Lower leg skin (tissue), 4 donors: ENCODE measurements at regions not wholly inside any gene's neighbourhood (a gene's known extent, or its start where the extent isn't known, plus 50 kb on each side); places are given as distances from the start of the nearest gene placed in this dataset.

Experiments
- DNase-seq, 2 donors: peaks; one replicate each; pipeline ENCODE4 v3.0.0-alpha.2; 2019; ENCODE audit warnings: low spot score in 2 of 2
- H3K4me3 ChIP-seq: fragments of 200-600 bp; sonication (generic); 2 replicates; pipeline ENCODE4 v1.5.1; 2017; ENCODE audit warnings: mild to moderate bottlenecking, low read depth; ENCODE audit not compliant: poor library complexity, severe bottlenecking
- CTCF ChIP-seq, 3 donors: fragments of 450-650 bp; IDR thresholded peaks; one replicate each; pipeline ENCODE4 v1.5.1; 2016; ENCODE audit warnings: antibody characterized with exemption in 3 of 3, mild to moderate bottlenecking in 3 of 3, moderate library complexity in 2 of 3
- POLR2A ChIP-seq, 2 donors: fragments of 450-650 bp; IDR thresholded peaks; one replicate each; pipeline ENCODE4 v1.6.1; 2016 to 2017; ENCODE audit warnings: antibody characterized with exemption in 2 of 2, mild to moderate bottlenecking in 1 of 2, moderate library complexity in 1 of 2
- WGBS, 2 donors: methylation state at CpG; one replicate each; pipeline ENCODE4 v1.1.5; 2018; 5-methylcytosine and 5-hydroxymethylcytosine counted together
- intact Hi-C: fragments of 100-400 bp; cut with DNase I; formaldehyde crosslinking; loops from one replicate; pipeline ENCODE4 v1.15.0; 2023; ENCODE audit warnings: low total_unique reads

GRCh38 chr16:35295856-35296255 is 1836.4 kb downstream of the TP53TG3F start:
- H3K4me3 ChIP-seq, result no peak overlapping the region
- intact Hi-C loops, result no loop called here
- TF ChIP-seq POLR2A (IDR thresholded peaks at IDR 0.05) (no peak), CTCF (IDR thresholded peaks at IDR 0.05) (no peak)
- 68 to 79% methylated on average over 3 of the region's 3 CpGs for WGBS, 2 donors
- DNase-seq, result peak in 1 of 2 donors; percentile 48

- intact Hi-C loops, result no loop called here
- 48 to 72% methylated on average over 2 of the region's 2 CpGs for WGBS, 2 donors
- TF ChIP-seq CTCF (IDR thresholded peaks at IDR 0.05) (no peak), POLR2A (IDR thresholded peaks at IDR 0.05) (no peak)
- peak in 1 of 2 donors; percentile 17 for DNase-seq
- no peak overlapping the region for H3K4me3 ChIP-seq
Observed at GRCh38 chr16:35296962-35297653, 1837.7 kb downstream of the TP53TG3F start.

GRCh38 chr16:35298460-35299243 is 1839.2 kb downstream of the TP53TG3F start:
- DNase-seq, result no peak

GRCh38 chr16:35302859-35303258 is 1843.4 kb downstream of the TP53TG3F start:
- no peak for TF ChIP-seq POLR2A (IDR thresholded peaks at IDR 0.05)
- TF ChIP-seq CTCF (IDR thresholded peaks at IDR 0.05), result no peak
- intact Hi-C loops, result no loop called here
- H3K4me3 ChIP-seq, result no peak overlapping the region
- DNase-seq, result no peak
- WGBS, 2 donors, result 40 to 53% methylated on average over 1 of the region's 1 CpG

More at GRCh38 chr16:35298460-35299243, 1839.2 kb downstream of the TP53TG3F start:
- no peak overlapping the region for H3K4me3 ChIP-seq
- no peak for TF ChIP-seq CTCF (IDR thresholded peaks at IDR 0.05)
- TF ChIP-seq POLR2A (IDR thresholded peaks at IDR 0.05), result no peak
- 44 to 47% methylated on average over 2 of the region's 2 CpGs for WGBS, 2 donors
- intact Hi-C loops, result no loop called here

- WGBS, 2 donors, result 31 to 38% methylated on average over 1 of the region's 1 CpG
- no peak overlapping the region for H3K4me3 ChIP-seq
- no peak for DNase-seq
- TF ChIP-seq CTCF (IDR thresholded peaks at IDR 0.05), result no peak
- TF ChIP-seq POLR2A (IDR thresholded peaks at IDR 0.05), result no peak
- intact Hi-C loops, result no loop called here
Observed at GRCh38 chr16:35305476-35305875, 1846.1 kb downstream of the TP53TG3F start.
